ENCODE measurements at regions not wholly inside any gene's neighbourhood (a gene's known extent, or its start where the extent isn't known, plus 50 kb on each side); places are given as distances from the start of the nearest gene placed in this dataset.

GRCh38 chr2:118440404-118441098 lies 352.3 kb downstream of the INSIG2 start:
- H3K27me3 ChIP-seq (ENCODE audit: insufficient read depth, low read length): no peaks in the 10 kb centered on the region
- H3K79me2 ChIP-seq (ENCODE audit: insufficient read depth, low read length): no peaks in the 10 kb centered on the region
- no peak overlapping the region for H3K4me3 ChIP-seq (ENCODE audit: insufficient read depth, low read length)
- DNase-seq (ENCODE audit: insufficient read length, low spot score, missing footprints): no peak
- no peak for TF ChIP-seq CTCF (IDR thresholded peaks at IDR 0.05; ENCODE audit: extremely low read depth, low read depth, low read length)
- no peaks in the 10 kb centered on the region for H3K9me3 ChIP-seq (ENCODE audit: low read depth, low read length)
- no peak overlapping the region for H3K27ac ChIP-seq (ENCODE audit: low read depth, low read length)
- H2AFZ ChIP-seq (ENCODE audit: low read length): no peak overlapping the region
- H3K36me3 ChIP-seq (ENCODE audit: insufficient read depth, low read length): no peaks in the 10 kb centered on the region
- no peaks in the 10 kb centered on the region for H4K20me1 ChIP-seq (ENCODE audit: insufficient read depth, low read length)
- peaks cover 13% of the 10 kb centered on the region for H3K4me1 ChIP-seq (ENCODE audit: insufficient read depth, low read length)
- H3K4me2 ChIP-seq (ENCODE audit: insufficient read depth, low read length): no peak overlapping the region

- Histone ChIP-seq H3K4me1 (ENCODE audit: insufficient read depth, low read length) (peaks cover 3% of the 10 kb centered on the region), H3K27me3 (ENCODE audit: insufficient read depth, low read length) (no peaks in the 10 kb centered on the region), H3K4me3 (ENCODE audit: insufficient read depth, low read length) (no peak overlapping the region), H3K9me3 (ENCODE audit: low read depth, low read length) (no peaks in the 10 kb centered on the region), H3K79me2 (ENCODE audit: insufficient read depth, low read length) (no peaks in the 10 kb centered on the region), H2AFZ (ENCODE audit: low read length) (no peak overlapping the region), H3K36me3 (ENCODE audit: insufficient read depth, low read length) (no peaks in the 10 kb centered on the region), H4K20me1 (ENCODE audit: insufficient read depth, low read length) (no peaks in the 10 kb centered on the region), H3K4me2 (ENCODE audit: insufficient read depth, low read length) (no peak overlapping the region), H3K27ac (ENCODE audit: low read depth, low read length) (no peak overlapping the region)
- no peak for TF ChIP-seq CTCF (IDR thresholded peaks at IDR 0.05; ENCODE audit: extremely low read depth, low read depth, low read length)
- DNase-seq (ENCODE audit: insufficient read length, low spot score, missing footprints): no peak
Observed at GRCh38 chr2:118437501-118437900, 349.2 kb downstream of the INSIG2 start.

- H3K79me2 ChIP-seq (ENCODE audit: insufficient read depth, low read length): no peaks in the 10 kb centered on the region
- H3K36me3 ChIP-seq (ENCODE audit: insufficient read depth, low read length): no peaks in the 10 kb centered on the region
- H3K27ac ChIP-seq (ENCODE audit: low read depth, low read length): no peak overlapping the region
- H3K4me2 ChIP-seq (ENCODE audit: insufficient read depth, low read length): no peak overlapping the region
- no peak for DNase-seq (ENCODE audit: insufficient read length, low spot score, missing footprints)
- no peak overlapping the region for H2AFZ ChIP-seq (ENCODE audit: low read length)
- H3K4me1 ChIP-seq (ENCODE audit: insufficient read depth, low read length): peaks cover 13% of the 10 kb centered on the region
- no peaks in the 10 kb centered on the region for H4K20me1 ChIP-seq (ENCODE audit: insufficient read depth, low read length)
- no peaks in the 10 kb centered on the region for H3K9me3 ChIP-seq (ENCODE audit: low read depth, low read length)
- TF ChIP-seq CTCF (IDR thresholded peaks at IDR 0.05; ENCODE audit: extremely low read depth, low read depth, low read length): no peak
- no peaks in the 10 kb centered on the region for H3K27me3 ChIP-seq (ENCODE audit: insufficient read depth, low read length)
- H3K4me3 ChIP-seq (ENCODE audit: insufficient read depth, low read length): no peak overlapping the region
Observed at GRCh38 chr2:118431997-118432396, 343.7 kb downstream of the INSIG2 start.

GRCh38 chr2:118431586-118431985 lies 343.3 kb downstream of the INSIG2 start:
- no peak for DNase-seq (ENCODE audit: insufficient read length, low spot score, missing footprints)
- H3K4me3 ChIP-seq (ENCODE audit: insufficient read depth, low read length): no peak overlapping the region
- no peaks in the 10 kb centered on the region for H3K9me3 ChIP-seq (ENCODE audit: low read depth, low read length)
- no peaks in the 10 kb centered on the region for H3K27me3 ChIP-seq (ENCODE audit: insufficient read depth, low read length)
- no peaks in the 10 kb centered on the region for H3K36me3 ChIP-seq (ENCODE audit: insufficient read depth, low read length)
- no peaks in the 10 kb centered on the region for H4K20me1 ChIP-seq (ENCODE audit: insufficient read depth, low read length)
- no peak overlapping the region for H2AFZ ChIP-seq (ENCODE audit: low read length)
- peaks cover 13% of the 10 kb centered on the region for H3K4me1 ChIP-seq (ENCODE audit: insufficient read depth, low read length)
- H3K79me2 ChIP-seq (ENCODE audit: insufficient read depth, low read length): no peaks in the 10 kb centered on the region
- no peak for TF ChIP-seq CTCF (IDR thresholded peaks at IDR 0.05; ENCODE audit: extremely low read depth, low read depth, low read length)
- H3K4me2 ChIP-seq (ENCODE audit: insufficient read depth, low read length): no peak overlapping the region
- no peak overlapping the region for H3K27ac ChIP-seq (ENCODE audit: low read depth, low read length)
